Nephron (organoid): ENCODE measurements at regions not wholly inside any gene's neighbourhood (a gene's known extent, or its start where the extent isn't known, plus 50 kb on each side); places are given as distances from the start of the nearest gene placed in this dataset.
A peak's percentile ranks its signal among the peaks of the same experiment; 100 is the strongest.

Experiments
- H3K27ac Mint-ChIP-seq, 3 experiments: 2 replicates each; pipeline ENCODE4 v1.8.0; 2020; ENCODE audit warnings: mixed read lengths in 3 of 3, mild to moderate bottlenecking in 2 of 3, moderate library complexity in 1 of 3
- H3K27me3 Mint-ChIP-seq: 2 replicates; pipeline ENCODE4 v1.8.0; 2021; ENCODE audit warnings: low read depth, mild to moderate bottlenecking, moderate library complexity, mixed read lengths
- H3K36me3 Mint-ChIP-seq: 2 replicates; pipeline ENCODE4 v1.8.0; 2020; ENCODE audit warnings: low read depth, mixed read lengths
- H3K4me1 Mint-ChIP-seq: 2 replicates; pipeline ENCODE4 v1.8.0; 2020; ENCODE audit warnings: mixed read lengths
- H3K4me3 Mint-ChIP-seq, 3 experiments: 2 replicates each; pipeline ENCODE4 v1.8.0; 2020; ENCODE audit warnings: mild to moderate bottlenecking in 3 of 3, mixed read lengths in 3 of 3, moderate library complexity in 2 of 3
- H3K9me3 Mint-ChIP-seq: 2 replicates; pipeline ENCODE4 v1.8.0; 2020; ENCODE audit warnings: mixed read lengths
- TF ChIP-seq, protein P1 (sequence below), 3 experiments: fragments of 200-600 bp; sonication (generic); IDR thresholded peaks; one replicate each; pipeline ENCODE4 v1.5.0; 2021; ENCODE audit warnings: antibody characterized with exemption in 3 of 3; ENCODE audit not compliant: unreplicated experiment in 3 of 3

DNA sequence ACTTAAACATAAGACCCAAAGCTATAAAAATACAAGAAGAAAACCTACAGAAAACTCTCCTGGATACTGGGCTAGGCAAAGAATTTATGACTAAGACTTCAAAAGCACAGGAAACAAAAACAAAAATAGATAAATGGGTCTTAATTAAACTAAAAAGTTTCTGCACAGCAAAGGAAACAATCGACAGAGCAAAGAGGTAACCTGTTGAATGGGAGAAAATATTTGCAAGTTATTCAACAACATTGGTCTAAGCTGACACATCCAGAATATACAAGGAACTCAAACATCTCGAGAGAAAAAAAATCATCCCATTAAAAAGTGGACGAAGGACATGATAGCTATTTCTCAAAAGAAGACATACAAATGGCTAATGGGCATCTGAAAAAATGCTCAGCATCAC lies 72.3 kb upstream of the RBBP8 start:
- TF ChIP-seq, protein P1, sequence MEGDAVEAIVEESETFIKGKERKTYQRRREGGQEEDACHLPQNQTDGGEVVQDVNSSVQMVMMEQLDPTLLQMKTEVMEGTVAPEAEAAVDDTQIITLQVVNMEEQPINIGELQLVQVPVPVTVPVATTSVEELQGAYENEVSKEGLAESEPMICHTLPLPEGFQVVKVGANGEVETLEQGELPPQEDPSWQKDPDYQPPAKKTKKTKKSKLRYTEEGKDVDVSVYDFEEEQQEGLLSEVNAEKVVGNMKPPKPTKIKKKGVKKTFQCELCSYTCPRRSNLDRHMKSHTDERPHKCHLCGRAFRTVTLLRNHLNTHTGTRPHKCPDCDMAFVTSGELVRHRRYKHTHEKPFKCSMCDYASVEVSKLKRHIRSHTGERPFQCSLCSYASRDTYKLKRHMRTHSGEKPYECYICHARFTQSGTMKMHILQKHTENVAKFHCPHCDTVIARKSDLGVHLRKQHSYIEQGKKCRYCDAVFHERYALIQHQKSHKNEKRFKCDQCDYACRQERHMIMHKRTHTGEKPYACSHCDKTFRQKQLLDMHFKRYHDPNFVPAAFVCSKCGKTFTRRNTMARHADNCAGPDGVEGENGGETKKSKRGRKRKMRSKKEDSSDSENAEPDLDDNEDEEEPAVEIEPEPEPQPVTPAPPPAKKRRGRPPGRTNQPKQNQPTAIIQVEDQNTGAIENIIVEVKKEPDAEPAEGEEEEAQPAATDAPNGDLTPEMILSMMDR (IDR thresholded peaks at IDR 0.05; ENCODE audit: unreplicated experiment in 3 of 3): no peak
- Mint-ChIP-seq H3K27me3 (no peaks in the 10 kb centered on the region), H3K4me3 (no peak overlapping the region), H3K9me3 (peaks cover 3% of the 10 kb centered on the region), H3K4me1 (no peaks in the 10 kb centered on the region), H3K36me3 (no peaks in the 10 kb centered on the region), H3K27ac (no peak overlapping the region)

DNA sequence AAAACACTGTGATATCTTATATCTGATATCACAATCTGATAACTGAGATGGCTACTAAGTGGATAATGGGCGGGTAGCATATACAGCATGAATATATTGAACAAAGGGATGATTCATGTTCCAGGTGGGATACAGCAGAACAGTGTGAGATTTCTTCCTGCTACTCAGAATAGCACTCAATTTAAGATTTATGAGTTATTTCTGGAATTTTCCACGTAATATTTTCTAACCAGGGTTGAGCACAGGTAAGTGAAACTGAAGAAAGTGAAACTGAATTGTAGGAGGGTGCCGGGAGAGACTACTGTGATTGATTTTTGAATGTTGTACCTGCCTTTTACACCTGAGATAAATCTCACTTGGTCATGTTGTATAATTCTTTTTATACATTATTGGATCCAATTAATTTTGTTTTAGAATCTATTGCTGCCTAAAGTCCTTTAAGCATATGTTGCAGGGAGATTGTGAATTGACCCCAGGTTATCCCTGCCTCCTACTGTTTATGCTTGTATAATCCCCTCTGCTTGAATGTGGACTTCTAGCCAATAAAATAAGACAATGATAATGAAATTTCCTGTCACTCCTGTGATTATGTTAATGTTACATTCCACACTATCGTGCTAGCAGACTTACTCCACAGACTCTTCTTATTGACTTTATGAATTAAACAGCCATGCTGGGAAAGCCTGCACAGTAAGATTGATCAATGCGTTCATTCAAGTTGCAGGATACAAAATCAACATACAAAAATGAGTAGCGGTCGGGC lies 67.6 kb upstream of the RBBP8 start:
- Mint-ChIP-seq H3K4me1 (no peaks in the 10 kb centered on the region), H3K9me3 (peaks cover 3% of the 10 kb centered on the region), H3K27me3 (no peaks in the 10 kb centered on the region), H3K27ac (no peak overlapping the region), H3K36me3 (no peaks in the 10 kb centered on the region), H3K4me3 (no peak overlapping the region)
- TF ChIP-seq, protein P1 (IDR thresholded peaks at IDR 0.05; ENCODE audit: unreplicated experiment in 3 of 3): no peak

DNA sequence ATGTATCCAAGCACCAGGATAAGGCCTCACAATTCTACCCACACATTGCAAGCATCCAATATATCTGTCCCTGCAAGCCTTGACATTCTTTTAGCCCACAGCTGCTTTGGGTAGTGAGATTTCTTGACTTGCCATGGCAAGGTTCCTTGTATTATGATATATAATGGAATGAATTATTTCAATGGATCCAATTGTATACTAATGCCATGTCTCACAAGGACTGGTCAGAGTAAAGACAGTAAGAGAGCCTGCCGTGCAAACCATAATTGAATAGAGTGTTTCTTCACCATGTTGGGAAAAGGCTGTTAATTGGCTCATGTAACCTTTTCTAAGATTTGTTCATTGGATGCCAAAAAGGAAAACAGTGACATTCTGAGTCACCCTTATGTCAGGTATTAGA lies 64.3 kb upstream of the RBBP8 start:
- TF ChIP-seq, protein P1 (IDR thresholded peaks at IDR 0.05; ENCODE audit: unreplicated experiment in 3 of 3): no peak
- H3K4me3 Mint-ChIP-seq: no peak overlapping the region
- H3K36me3 Mint-ChIP-seq: no peaks in the 10 kb centered on the region
- no peaks in the 10 kb centered on the region for H3K27me3 Mint-ChIP-seq
- peaks cover 19% of the 10 kb centered on the region for H3K4me1 Mint-ChIP-seq
- H3K27ac Mint-ChIP-seq: no peak overlapping the region
- no peaks in the 10 kb centered on the region for H3K9me3 Mint-ChIP-seq

DNA sequence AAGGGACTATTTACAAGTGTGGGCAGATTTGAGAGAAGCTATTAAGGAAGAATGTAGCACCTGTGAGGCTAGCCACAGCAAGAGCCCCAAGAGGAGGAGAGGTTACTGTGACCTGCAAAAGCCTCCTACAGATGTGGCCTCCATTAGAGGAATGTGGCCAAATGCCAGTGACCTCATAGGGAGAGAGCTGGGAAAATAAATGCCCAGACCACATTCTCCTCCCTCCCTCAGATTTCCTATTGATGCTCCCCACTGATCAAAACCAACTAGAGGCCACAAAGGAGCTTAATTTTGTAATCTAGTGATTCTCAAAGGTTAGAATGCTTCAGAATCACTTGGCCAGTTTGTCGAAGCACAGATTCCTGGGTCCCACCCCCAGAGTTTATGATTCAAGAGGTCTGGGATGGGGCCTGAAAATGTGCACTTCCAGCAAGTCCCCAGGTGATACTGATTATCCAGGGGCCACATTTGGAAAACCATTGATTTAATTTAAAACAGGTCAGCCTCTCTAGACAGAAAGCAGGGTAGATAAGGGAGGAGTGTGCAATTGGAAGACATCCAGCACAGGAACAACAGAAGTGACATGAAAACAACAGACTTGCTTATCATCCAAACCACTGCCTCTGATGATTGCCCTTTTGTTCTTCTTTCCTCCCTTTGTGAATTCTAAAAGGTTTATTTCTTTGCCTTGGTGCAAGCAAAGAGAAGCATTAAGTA lies 61.2 kb upstream of the RBBP8 start:
- peak overlapping the region; percentile 0 to 70 (median 50) for H3K27ac Mint-ChIP-seq
- H3K4me3 Mint-ChIP-seq: no peak overlapping the region
- peaks cover 19% of the 10 kb centered on the region for H3K4me1 Mint-ChIP-seq
- TF ChIP-seq, protein P1 (IDR thresholded peaks at IDR 0.05; ENCODE audit: unreplicated experiment in 3 of 3): no peak
- H3K9me3 Mint-ChIP-seq: no peaks in the 10 kb centered on the region
- no peaks in the 10 kb centered on the region for H3K36me3 Mint-ChIP-seq
- H3K27me3 Mint-ChIP-seq: no peaks in the 10 kb centered on the region

DNA sequence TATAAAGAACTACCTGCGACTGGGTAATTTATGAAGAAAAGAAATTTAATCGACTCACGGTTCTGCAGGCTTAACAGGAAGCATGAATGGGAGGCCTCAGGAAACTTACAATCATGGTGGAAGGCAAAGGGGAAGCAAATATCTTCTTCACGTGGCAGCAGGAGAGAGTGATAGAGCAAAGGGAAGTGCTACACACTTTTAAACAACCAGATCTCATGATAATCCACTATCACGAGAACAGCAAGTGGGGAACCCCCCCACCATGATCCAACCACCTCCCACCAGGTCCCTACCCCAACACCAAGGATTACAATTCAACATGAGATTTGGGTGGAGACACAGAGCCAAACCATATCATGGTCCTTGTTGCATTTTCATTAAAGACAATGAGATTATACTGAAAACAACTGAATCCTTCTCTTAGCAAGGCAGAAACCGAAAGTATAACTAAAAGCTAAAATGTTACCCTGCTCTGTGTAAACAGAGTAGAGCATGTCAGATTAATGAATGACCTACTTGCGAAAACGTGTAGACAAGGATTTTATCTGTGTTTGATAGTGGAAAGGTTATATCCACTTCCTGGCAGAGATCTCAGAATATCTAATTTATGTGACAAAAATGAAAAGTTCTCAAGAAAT lies 60.1 kb upstream of the RBBP8 start:
- H3K4me1 Mint-ChIP-seq: peaks cover 19% of the 10 kb centered on the region
- H3K9me3 Mint-ChIP-seq: no peaks in the 10 kb centered on the region
- TF ChIP-seq, protein P1 (IDR thresholded peaks at IDR 0.05; ENCODE audit: unreplicated experiment in 3 of 3): no peak
- H3K27ac Mint-ChIP-seq: peak overlapping the region; percentile 51 to 72 (median 70)
- no peak overlapping the region for H3K4me3 Mint-ChIP-seq
- no peaks in the 10 kb centered on the region for H3K36me3 Mint-ChIP-seq
- no peaks in the 10 kb centered on the region for H3K27me3 Mint-ChIP-seq
